Caco-2 (cell line): ENCODE measurements at regions not wholly inside any gene's neighbourhood (a gene's known extent, or its start where the extent isn't known, plus 50 kb on each side); places are given as distances from the start of the nearest gene placed in this dataset.

Experiments used
- BruUV-seq: library from RNA; stranded (reverse); fragments of 400-500 nt; replicated peaks from 2 replicates; lab custom pipeline; 2021; lab: Mats Ljungman, UMichigan
- CTCF ChIA-PET: fragments of 300-600 bp; sonication (Branson Sonifier 250); formaldehyde crosslinking; loops from one replicate; lab custom pipeline; 2022; ENCODE audit warnings: antibody characterized with exemption; lab: Charles Lee
- POLR2A ChIA-PET: fragments of 300-600 bp; sonication (Branson Sonifier 250); formaldehyde crosslinking; loops from one replicate; lab custom pipeline; 2022; ENCODE audit warnings: antibody characterized with exemption; lab: Charles Lee
- DNase-seq, 2 experiments: peaks; one replicate each; pipeline versions ENCODE4 v3.0.0 to v3.0.0-alpha.2; 2020 to 2022
- H3K27me3 ChIP-seq: replicated peaks from 2 replicates; pipeline ENCODE4 v1.6.0; 2011; ENCODE audit warnings: low read length; ENCODE audit not compliant: control insufficient read depth, insufficient read depth
- H3K36me3 ChIP-seq: 2 replicates; pipeline ENCODE4 v1.5.1; 2011; ENCODE audit warnings: low read length; ENCODE audit not compliant: control insufficient read depth, insufficient read depth
- H3K4me1 ChIP-seq: fragments of 250-450 bp; sonication (Bioruptor Pico); 2 replicates; pipeline ENCODE4 v1.5.1; 2020; ENCODE audit warnings: mild to moderate bottlenecking
- H3K4me3 ChIP-seq: 2 replicates; pipeline ENCODE4 v1.5.1; 2011; ENCODE audit warnings: low read depth, mild to moderate bottlenecking, control low read depth, low read length
- H3K9me3 ChIP-seq: fragments of 250-450 bp; sonication (Bioruptor Pico); 2 replicates; pipeline ENCODE4 v1.5.1; 2020; ENCODE audit warnings: mild to moderate bottlenecking, moderate library complexity
- H3K27ac Mint-ChIP-seq: one replicate; pipeline ENCODE4 v1.8.0; 2022; ENCODE audit warnings: mixed read lengths; ENCODE audit not compliant: unreplicated experiment
- H3K27me3 Mint-ChIP-seq: one replicate; pipeline ENCODE4 v1.8.0; 2022; ENCODE audit warnings: mixed read lengths; ENCODE audit not compliant: insufficient read depth, unreplicated experiment
- H3K36me3 Mint-ChIP-seq: one replicate; pipeline ENCODE4 v1.8.0; 2022; ENCODE audit warnings: mild to moderate bottlenecking, mixed read lengths; ENCODE audit not compliant: insufficient read depth, unreplicated experiment
- H3K4me1 Mint-ChIP-seq: one replicate; pipeline ENCODE4 v1.8.0; 2022; ENCODE audit warnings: low read depth, mixed read lengths; ENCODE audit not compliant: unreplicated experiment
- H3K4me3 Mint-ChIP-seq: one replicate; pipeline ENCODE4 v1.8.0; 2022; ENCODE audit warnings: mild to moderate bottlenecking, moderate library complexity, mixed read lengths; ENCODE audit not compliant: unreplicated experiment
- H3K9me3 Mint-ChIP-seq: one replicate; pipeline ENCODE4 v1.8.0; 2022; ENCODE audit warnings: mixed read lengths; ENCODE audit not compliant: unreplicated experiment
- CTCF ChIP-seq, 2 experiments: fragments of 200-600 bp in 1 of 2; IDR thresholded peaks; 1 replicate in 1 of 2; 2 replicates in 1 of 2; pipeline versions ENCODE4 v1.5.1 to v1.8.0; 2011 to 2022; ENCODE audit warnings: antibody characterized with exemption in 1 of 2, control low read depth in 1 of 2, inconsistent platforms in 1 of 2, low read depth in 1 of 2, low read length in 1 of 2, mild to moderate bottlenecking in 1 of 2, moderate library complexity in 1 of 2; ENCODE audit not compliant: insufficient read depth in 1 of 2, severe bottlenecking in 1 of 2, unreplicated experiment in 1 of 2
- intact Hi-C: fragments of 100-400 bp; cut with micrococcal nuclease; formaldehyde crosslinking; loops from one replicate; pipeline ENCODE4 v1.10.0; 2022; ENCODE audit not compliant: unreplicated experiment

GRCh38 chr12:62016021-62016420, 244.2 kb upstream of the USP15 start:
- no peaks in the 10 kb centered on the region for H3K9me3 Mint-ChIP-seq
- H3K9me3 ChIP-seq, result no peaks in the 10 kb centered on the region
- H3K36me3 ChIP-seq, result no peaks in the 10 kb centered on the region
- H3K4me1 ChIP-seq, result no peaks in the 10 kb centered on the region
- H3K4me3 Mint-ChIP-seq, result no peak overlapping the region
- TF ChIP-seq CTCF (IDR thresholded peaks at IDR 0.05; ENCODE audit: insufficient read depth in 1 of 2, low read depth in 1 of 2, low read length in 1 of 2, severe bottlenecking in 1 of 2, unreplicated experiment in 1 of 2), result no peak
- ChIA-PET POLR2A (no interaction called here), CTCF (no interaction called here)
- intact Hi-C loops, result no loop called here
- DNase-seq, result no peak
- H3K36me3 Mint-ChIP-seq, result no peaks in the 10 kb centered on the region
- no peak overlapping the region for H3K27ac Mint-ChIP-seq
- H3K4me3 ChIP-seq, result no peak overlapping the region
- no peaks in the 10 kb centered on the region for H3K27me3 ChIP-seq
- no TSS peak for BruUV-seq
- no peaks in the 10 kb centered on the region for H3K4me1 Mint-ChIP-seq
- no peaks in the 10 kb centered on the region for H3K27me3 Mint-ChIP-seq

GRCh38 chr12:62021808-62022207, 238.4 kb upstream of the USP15 start:
- Mint-ChIP-seq H3K4me3 (no peak overlapping the region), H3K27ac (no peak overlapping the region), H3K4me1 (no peaks in the 10 kb centered on the region), H3K36me3 (no peaks in the 10 kb centered on the region), H3K9me3 (no peaks in the 10 kb centered on the region), H3K27me3 (no peaks in the 10 kb centered on the region)
- H3K9me3 ChIP-seq, result no peaks in the 10 kb centered on the region
- peak in 1 of 2 experiments; percentile 7 for DNase-seq
- H3K36me3 ChIP-seq, result no peaks in the 10 kb centered on the region
- ChIA-PET CTCF (no interaction called here), POLR2A (no interaction called here)
- intact Hi-C loops, result no loop called here
- no peak overlapping the region for H3K4me3 ChIP-seq
- TF ChIP-seq CTCF (IDR thresholded peaks at IDR 0.05; ENCODE audit: insufficient read depth in 1 of 2, low read depth in 1 of 2, low read length in 1 of 2, severe bottlenecking in 1 of 2, unreplicated experiment in 1 of 2), result peak; percentile 21 to 41
- no peaks in the 10 kb centered on the region for H3K4me1 ChIP-seq
- no peaks in the 10 kb centered on the region for H3K27me3 ChIP-seq
- no TSS peak for BruUV-seq

GRCh38 chr12:62028536-62028935, 231.7 kb upstream of the USP15 start:
- Histone ChIP-seq H3K36me3 (no peaks in the 10 kb centered on the region), H3K9me3 (no peaks in the 10 kb centered on the region), H3K27me3 (no peaks in the 10 kb centered on the region), H3K4me1 (no peaks in the 10 kb centered on the region), H3K4me3 (no peak overlapping the region)
- CTCF ChIA-PET, result no interaction called here
- BruUV-seq, result no TSS peak
- Mint-ChIP-seq H3K27ac (no peak overlapping the region), H3K4me1 (no peaks in the 10 kb centered on the region), H3K36me3 (no peaks in the 10 kb centered on the region), H3K4me3 (no peak overlapping the region), H3K27me3 (peaks cover 3% of the 10 kb centered on the region), H3K9me3 (no peaks in the 10 kb centered on the region)
- TF ChIP-seq CTCF (IDR thresholded peaks at IDR 0.05; ENCODE audit: insufficient read depth in 1 of 2, low read depth in 1 of 2, low read length in 1 of 2, severe bottlenecking in 1 of 2, unreplicated experiment in 1 of 2), result no peak
- no peak for DNase-seq
- POLR2A ChIA-PET, result no interaction called here
- intact Hi-C loops, result no loop called here
